Cardiac fibroblast (primary cell): ENCODE measurements at regions not wholly inside any gene's neighbourhood (a gene's known extent, or its start where the extent isn't known, plus 50 kb on each side); places are given as distances from the start of the nearest gene placed in this dataset.

Experiments
- DNase-seq, 2 donors: peaks; one replicate each; pipeline versions ENCODE4 v3.0.0 to v3.0.0-alpha.2; 2010; ENCODE audit warnings: low read depth in 2 of 2
- H3K4me3 ChIP-seq, 2 donors: replicated peaks in 1 of 2; 1 replicate in 1 of 2; 2 replicates in 1 of 2; pipeline ENCODE4 v1.5.1; 2011; ENCODE audit warnings: low read depth in 2 of 2, low read length in 2 of 2, mild to moderate bottlenecking in 2 of 2, moderate library complexity in 1 of 2
- TF ChIP-seq, protein P1 (sequence below): IDR thresholded peaks from one replicate; pipeline ENCODE4 v1.5.1; 2011; ENCODE audit warnings: low read depth, mild to moderate bottlenecking, low read length, inconsistent platforms

DNA sequence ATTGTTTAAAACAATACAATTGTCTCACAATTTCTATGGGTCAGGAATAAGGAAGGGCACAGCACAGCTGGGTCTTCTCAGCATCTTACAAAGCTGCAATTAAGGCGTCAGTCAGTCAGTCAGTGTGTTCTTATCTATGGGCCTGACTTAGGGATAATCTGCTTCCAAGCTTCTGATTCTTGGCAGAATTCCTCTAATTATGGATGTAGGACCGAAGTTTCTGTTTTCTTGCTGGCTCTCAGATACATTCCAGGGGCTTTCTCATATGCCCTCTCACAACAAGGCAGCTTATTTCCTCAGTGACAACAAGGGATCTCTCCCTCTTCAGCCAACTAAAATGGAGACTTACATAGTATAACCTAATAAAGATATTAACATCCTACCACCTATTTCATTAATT is 1925.3 kb upstream of the ACO1 start:
- no peak overlapping the region for H3K4me3 ChIP-seq
- DNase-seq, result no peak
- TF ChIP-seq, protein P1, sequence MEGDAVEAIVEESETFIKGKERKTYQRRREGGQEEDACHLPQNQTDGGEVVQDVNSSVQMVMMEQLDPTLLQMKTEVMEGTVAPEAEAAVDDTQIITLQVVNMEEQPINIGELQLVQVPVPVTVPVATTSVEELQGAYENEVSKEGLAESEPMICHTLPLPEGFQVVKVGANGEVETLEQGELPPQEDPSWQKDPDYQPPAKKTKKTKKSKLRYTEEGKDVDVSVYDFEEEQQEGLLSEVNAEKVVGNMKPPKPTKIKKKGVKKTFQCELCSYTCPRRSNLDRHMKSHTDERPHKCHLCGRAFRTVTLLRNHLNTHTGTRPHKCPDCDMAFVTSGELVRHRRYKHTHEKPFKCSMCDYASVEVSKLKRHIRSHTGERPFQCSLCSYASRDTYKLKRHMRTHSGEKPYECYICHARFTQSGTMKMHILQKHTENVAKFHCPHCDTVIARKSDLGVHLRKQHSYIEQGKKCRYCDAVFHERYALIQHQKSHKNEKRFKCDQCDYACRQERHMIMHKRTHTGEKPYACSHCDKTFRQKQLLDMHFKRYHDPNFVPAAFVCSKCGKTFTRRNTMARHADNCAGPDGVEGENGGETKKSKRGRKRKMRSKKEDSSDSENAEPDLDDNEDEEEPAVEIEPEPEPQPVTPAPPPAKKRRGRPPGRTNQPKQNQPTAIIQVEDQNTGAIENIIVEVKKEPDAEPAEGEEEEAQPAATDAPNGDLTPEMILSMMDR, result no peak

DNA sequence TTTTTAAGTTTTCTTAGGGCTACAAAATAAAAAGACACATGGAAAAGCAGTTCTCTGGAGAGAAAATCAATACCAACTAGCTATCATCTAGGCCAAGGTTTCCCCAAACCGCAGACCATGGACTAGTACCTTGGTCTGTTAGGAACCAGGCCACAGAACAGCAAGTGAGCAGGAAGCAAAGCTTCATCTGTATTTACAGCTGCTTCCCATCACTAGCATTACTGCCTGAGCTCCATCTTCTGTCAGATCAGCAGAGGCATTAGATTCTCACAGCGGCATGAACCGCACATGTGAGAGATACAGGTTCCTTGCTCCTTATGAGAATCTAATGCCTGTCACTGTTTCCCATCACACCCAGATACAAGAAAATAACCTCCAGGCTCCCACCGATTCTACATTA is 1907.6 kb upstream of the ACO1 start:
- TF ChIP-seq, protein P1, result no peak
- DNase-seq, result no peak
- H3K4me3 ChIP-seq, result no peak overlapping the region

DNA sequence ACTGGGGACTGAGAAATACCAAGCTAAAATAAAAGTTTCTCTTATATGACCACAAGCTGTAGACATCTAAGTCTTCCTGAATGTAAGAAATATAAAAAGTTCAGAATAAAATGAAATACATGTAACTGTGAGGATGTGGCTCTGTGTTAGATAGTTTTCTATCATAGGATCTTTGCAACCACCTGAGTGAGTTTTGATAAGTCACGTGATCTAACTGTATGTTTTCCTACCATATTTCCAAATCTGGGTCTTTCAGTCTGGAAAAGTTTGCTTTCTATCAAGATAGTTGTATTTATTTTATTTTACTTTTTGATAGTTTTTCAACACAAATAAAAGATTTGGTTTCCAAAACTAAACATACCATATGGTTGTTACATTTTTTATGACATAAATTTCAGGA is 1905.8 kb upstream of the ACO1 start:
- TF ChIP-seq, protein P1, result no peak
- DNase-seq, result no peak
- H3K4me3 ChIP-seq, result no peak overlapping the region

DNA sequence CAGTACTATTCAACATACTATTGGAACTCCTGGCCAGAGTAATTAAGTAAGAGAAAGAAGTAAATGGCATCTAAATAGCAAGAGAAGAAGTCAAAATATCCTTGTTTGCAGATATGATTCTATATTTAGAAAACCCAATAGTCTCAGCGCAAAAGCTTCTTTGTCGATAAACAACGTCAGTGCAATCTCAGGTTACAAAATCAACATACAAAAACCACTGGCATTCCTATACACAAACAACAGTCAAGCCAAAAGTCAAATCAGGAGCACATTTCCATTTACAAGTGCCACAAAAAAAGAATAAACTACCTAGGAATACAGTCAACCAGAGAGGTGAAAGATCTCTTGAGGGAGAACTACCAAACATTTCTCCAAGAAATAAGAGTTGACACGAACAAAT is 1901.9 kb upstream of the ACO1 start:
- TF ChIP-seq, protein P1, result no peak
- no peak overlapping the region for H3K4me3 ChIP-seq

DNA sequence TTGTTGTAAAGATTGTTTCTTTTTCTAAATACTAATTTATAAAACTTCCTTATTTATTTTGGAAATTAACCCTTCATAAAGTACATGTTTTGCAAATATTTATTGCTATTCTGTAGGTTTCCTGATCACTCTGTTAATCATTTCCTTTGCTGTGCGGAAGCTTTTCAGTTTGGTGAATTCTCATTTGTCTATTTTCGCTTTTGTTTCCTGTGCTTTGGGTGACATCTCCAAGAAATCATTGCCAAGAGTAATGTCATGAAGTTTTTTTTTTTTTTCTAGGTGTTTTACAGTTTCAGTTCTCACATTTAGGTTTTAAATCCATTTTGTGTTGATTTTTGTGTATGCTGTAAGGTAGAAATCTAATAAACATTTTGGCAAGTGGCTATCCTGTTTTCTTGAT is 1899.8 kb upstream of the ACO1 start:
- TF ChIP-seq, protein P1, result no peak

More for the DNA sequence above, 1901.9 kb upstream of the ACO1 start:
- DNase-seq, result no peak

DNA sequence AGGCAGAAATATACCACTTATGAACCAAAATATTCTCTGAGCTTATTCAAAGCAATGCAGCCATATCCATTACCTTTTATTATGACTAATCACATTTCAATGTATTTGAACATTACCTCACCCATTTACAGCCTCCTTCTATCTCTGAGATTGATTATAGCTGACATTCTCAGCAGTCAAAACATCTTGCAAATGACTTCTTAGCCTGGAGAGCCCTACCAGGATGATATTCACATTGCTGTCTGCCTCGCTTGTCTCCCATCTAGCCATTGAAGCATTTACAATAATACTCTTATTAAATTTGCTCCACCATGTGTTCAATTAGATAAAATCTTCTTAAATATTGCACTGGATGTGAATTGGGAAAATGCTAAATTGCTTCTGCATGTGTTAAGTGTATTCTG is 1879.9 kb upstream of the ACO1 start:
- H3K4me3 ChIP-seq, result no peak overlapping the region
- TF ChIP-seq, protein P1, result no peak
- no peak for DNase-seq

More for the DNA sequence above, 1899.8 kb upstream of the ACO1 start:
- H3K4me3 ChIP-seq, result no peak overlapping the region
- no peak for DNase-seq

DNA sequence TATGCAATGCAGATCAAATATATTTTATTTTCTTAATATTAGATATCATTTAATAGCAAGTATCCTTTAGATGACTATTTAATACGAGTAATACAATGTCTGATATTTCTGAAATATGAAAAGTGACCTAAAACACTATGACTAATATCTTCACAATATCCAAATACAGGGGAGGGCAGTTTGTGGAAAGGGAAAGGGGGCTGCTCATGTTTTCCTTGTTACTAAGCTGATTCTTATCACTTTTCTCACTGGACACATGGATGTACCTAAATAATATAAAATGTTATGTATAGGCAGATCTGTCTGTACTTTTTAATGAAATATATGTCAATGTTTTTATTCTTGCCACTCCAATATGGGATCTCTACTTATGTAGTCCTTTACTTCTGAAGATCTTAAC is 1879.1 kb upstream of the ACO1 start:
- no peak for DNase-seq
- TF ChIP-seq, protein P1, result no peak
- H3K4me3 ChIP-seq, result no peak overlapping the region
